HEK293 (cell line): ENCODE measurements at regions not wholly inside any gene's neighbourhood (a gene's known extent, or its start where the extent isn't known, plus 50 kb on each side); places are given as distances from the start of the nearest gene placed in this dataset.

ENCODE experiments used
- CTCF ChIA-PET: fragments of 350-600 bp; formaldehyde crosslinking; extraction: SDS; loops from one replicate; lab custom pipeline; 2021; ENCODE audit warnings: antibody characterized with exemption; lab: Yijun Ruan, JAX
- POLR2A ChIA-PET: fragments of 300-600 bp; formaldehyde crosslinking; extraction: SDS; loops from one replicate; lab custom pipeline; 2020; ENCODE audit warnings: antibody characterized with exemption, inconsistent platforms; lab: Yijun Ruan, JAX
- H3K27ac ChIP-seq: fragments of 200-500 bp; sonication (Bioruptor generic); 2 replicates; pipeline ENCODE4 v1.5.1; 2014; ENCODE audit warnings: low read depth, low read length, control low read depth, inconsistent platforms; ENCODE audit errors: extremely low read depth
- H3K36me3 ChIP-seq, 2 experiments: fragments of 200-500 bp in 1 of 2; sonication (Bioruptor generic) in 1 of 2; 1 replicate in 1 of 2; 2 replicates in 1 of 2; pipeline ENCODE4 v1.5.1; 2014 to 2017; ENCODE audit warnings: inconsistent platforms in 2 of 2, low read length in 2 of 2; ENCODE audit not compliant: control insufficient read depth in 2 of 2, insufficient read depth in 1 of 2
- H3K4me1 ChIP-seq: fragments of 200-500 bp; sonication (Bioruptor generic); 2 replicates; pipeline ENCODE4 v1.5.1; 2014; ENCODE audit warnings: mild to moderate bottlenecking, low read length, inconsistent platforms; ENCODE audit not compliant: control insufficient read depth, insufficient read depth
- H3K4me3 ChIP-seq: 2 replicates; pipeline ENCODE4 v1.5.1; 2011; ENCODE audit warnings: low read depth, mild to moderate bottlenecking, control low read depth, low read length, moderate library complexity
- H3K9me3 ChIP-seq: fragments of 200-500 bp; sonication (Bioruptor generic); 2 replicates; pipeline ENCODE4 v1.5.1; 2014; ENCODE audit warnings: low read depth, low read length, inconsistent platforms; ENCODE audit not compliant: control insufficient read depth, insufficient read depth
- GFI1B ChIP-seq: fragments of 450-650 bp; formaldehyde crosslinking; IDR thresholded peaks from 2 replicates; pipeline ENCODE4 v1.5.1; 2016; ENCODE audit warnings: missing biosample characterization, missing genetic modification characterization
- HOXD13 ChIP-seq: sonication (generic); formaldehyde crosslinking; IDR thresholded peaks from 2 replicates; pipeline ENCODE4 v1.8.0; 2022; ENCODE audit warnings: missing genetic modification reagents, borderline replicate concordance
- IKZF3 ChIP-seq: fragments of 450-650 bp; IDR thresholded peaks from 2 replicates; pipeline ENCODE4 v1.5.0; 2018; ENCODE audit warnings: missing biosample characterization, mild to moderate bottlenecking, missing genetic modification characterization, moderate library complexity
- KLF8 ChIP-seq: fragments of 450-650 bp; formaldehyde crosslinking; IDR thresholded peaks from 2 replicates; pipeline ENCODE4 v1.5.1; 2016; ENCODE audit warnings: missing biosample characterization, missing genetic modification characterization
- TCF7L2 ChIP-seq: IDR thresholded peaks from 2 replicates; pipeline ENCODE4 v1.6.1; 2011; ENCODE audit warnings: low read depth, mild to moderate bottlenecking, inconsistent platforms, low read length, moderate library complexity, borderline replicate concordance
- TSHZ1 ChIP-seq: fragments of 450-650 bp; formaldehyde crosslinking; IDR thresholded peaks from 2 replicates; pipeline ENCODE4 v1.5.1; 2016; ENCODE audit warnings: missing biosample characterization, missing genetic modification characterization, borderline replicate concordance
- ZFP41 ChIP-seq: fragments of 450-650 bp; formaldehyde crosslinking; IDR thresholded peaks from 2 replicates; pipeline ENCODE4 v1.5.1; 2016; ENCODE audit warnings: missing biosample characterization, missing genetic modification characterization, borderline replicate concordance
- ZIC2 ChIP-seq: fragments of 450-650 bp; formaldehyde crosslinking; IDR thresholded peaks from 2 replicates; pipeline ENCODE4 v1.5.1; 2016; ENCODE audit warnings: missing biosample characterization, missing genetic modification characterization
- ZNF18 ChIP-seq: fragments of 450-650 bp; formaldehyde crosslinking; IDR thresholded peaks from 2 replicates; pipeline ENCODE4 v1.5.1; 2016; ENCODE audit warnings: missing biosample characterization, missing genetic modification characterization
- ZNF280D ChIP-seq: fragments of 450-650 bp; formaldehyde crosslinking; IDR thresholded peaks from 2 replicates; pipeline ENCODE4 v1.5.1; 2016; ENCODE audit warnings: missing biosample characterization, missing genetic modification characterization
- ZNF311 ChIP-seq: fragments of 450-650 bp; formaldehyde crosslinking; IDR thresholded peaks from 2 replicates; pipeline ENCODE4 v1.5.1; 2017; ENCODE audit warnings: missing biosample characterization, missing genetic modification characterization, borderline replicate concordance
- ZNF335 ChIP-seq: fragments of 450-650 bp; formaldehyde crosslinking; conservative IDR thresholded peaks from 2 replicates; pipeline ENCODE4 v1.5.1; 2016; ENCODE audit warnings: missing biosample characterization, missing genetic modification characterization
- ZNF354C ChIP-seq: fragments of 450-650 bp; formaldehyde crosslinking; IDR thresholded peaks from 2 replicates; pipeline ENCODE4 v1.5.1; 2016; ENCODE audit warnings: missing biosample characterization, missing genetic modification characterization, low read depth, borderline replicate concordance
- ZNF398 ChIP-seq: fragments of 450-650 bp; formaldehyde crosslinking; IDR thresholded peaks from 2 replicates; pipeline ENCODE4 v1.5.1; 2017; ENCODE audit warnings: missing biosample characterization, missing genetic modification characterization
- ZNF585B ChIP-seq: fragments of 450-650 bp; formaldehyde crosslinking; IDR thresholded peaks from 2 replicates; pipeline ENCODE4 v1.5.1; 2016; ENCODE audit warnings: missing biosample characterization, missing genetic modification characterization
- ZNF596 ChIP-seq: fragments of 450-650 bp; IDR thresholded peaks from 2 replicates; pipeline ENCODE4 v1.5.0; 2018; ENCODE audit warnings: missing biosample characterization, mild to moderate bottlenecking, missing genetic modification characterization, moderate library complexity
- ZNF610 ChIP-seq: fragments of 450-650 bp; formaldehyde crosslinking; IDR thresholded peaks from 2 replicates; pipeline ENCODE4 v1.5.1; 2016; ENCODE audit warnings: missing biosample characterization, missing genetic modification characterization, borderline replicate concordance
- ZNF707 ChIP-seq: fragments of 450-650 bp; formaldehyde crosslinking; IDR thresholded peaks from 2 replicates; pipeline ENCODE4 v1.5.1; 2016; ENCODE audit warnings: missing biosample characterization, missing genetic modification characterization
- ZNF837 ChIP-seq: fragments of 450-650 bp; formaldehyde crosslinking; IDR thresholded peaks from 2 replicates; pipeline ENCODE4 v1.5.1; 2016; ENCODE audit warnings: missing biosample characterization, missing genetic modification characterization
- ZNF843 ChIP-seq: fragments of 450-650 bp; formaldehyde crosslinking; IDR thresholded peaks from 2 replicates; pipeline ENCODE4 v1.5.1; 2016; ENCODE audit warnings: missing biosample characterization, missing genetic modification characterization
- ZSCAN30 ChIP-seq: fragments of 450-650 bp; IDR thresholded peaks from 2 replicates; pipeline ENCODE4 v1.5.1; 2018; ENCODE audit warnings: missing biosample characterization, mild to moderate bottlenecking, missing genetic modification characterization, moderate library complexity
- ZSCAN4 ChIP-seq: fragments of 450-650 bp; formaldehyde crosslinking; IDR thresholded peaks from 2 replicates; pipeline ENCODE4 v1.5.1; 2017; ENCODE audit warnings: missing biosample characterization, missing genetic modification characterization

- TF ChIP-seq TSHZ1 (tag by site-specific recombination) (no peak), ZNF311 (tag by site-specific recombination) (no peak), ZNF610 (no peak), GFI1B (tag by site-specific recombination) (no peak)
These were observed 133.5 kb upstream of the NUDT6 start (continued) for GRCh38 chr4:123055943-123056342.

GRCh38 chr4:123060039-123060770 is 137.8 kb upstream of the NUDT6 start:
- ChIA-PET POLR2A (no interaction called here), CTCF (no interaction called here)
- Histone ChIP-seq H3K4me1 (no peaks in the 10 kb centered on the region), H3K27ac (no peak overlapping the region), H3K9me3 (no peaks in the 10 kb centered on the region), H3K36me3 (no peaks in the 10 kb centered on the region), H3K4me3 (no peak overlapping the region)
- TF ChIP-seq ZNF18 (tag by site-specific recombination): no peak
- TF ChIP-seq ZNF585B (tag by site-specific recombination): 0 out of 2 replicates have a peak, but pooled peaks have one; percentile 19
- TF ChIP-seq, all 188 proteins: peak for 1

GRCh38 chr4:123064390-123064789 is 142.0 kb upstream of the NUDT6 start:
- no peak for TF ChIP-seq ZIC2 (tag by site-specific recombination)
- TF ChIP-seq ZNF596 (tag by site-specific recombination): no peak
- no peak for TF ChIP-seq ZFP41
- TF ChIP-seq ZSCAN30 (tag by site-specific recombination): no peak
- no peak for TF ChIP-seq ZNF707
- TF ChIP-seq ZNF398 (tag by site-specific recombination): no peak
- TF ChIP-seq ZNF837: no peak
- TF ChIP-seq ZNF335 (tag by site-specific recombination): no peak
- TF ChIP-seq ZNF280D (tag by site-specific recombination): no peak
- no peak for TF ChIP-seq ZNF843 (tag by site-specific recombination)
- no peak for TF ChIP-seq ZSCAN4
- no peak for TF ChIP-seq TCF7L2
- no peak for TF ChIP-seq HOXD13 (CRISPR knock-in tag)
- TF ChIP-seq IKZF3: no peak
- no peak for TF ChIP-seq KLF8 (tag by site-specific recombination)
- TF ChIP-seq ZNF354C: no peak
- Histone ChIP-seq H3K4me3 (no peak overlapping the region), H3K4me1 (no peaks in the 10 kb centered on the region), H3K27ac (no peak overlapping the region), H3K9me3 (no peaks in the 10 kb centered on the region), H3K36me3 (no peaks in the 10 kb centered on the region)
- POLR2A ChIA-PET: no interaction called here
- CTCF ChIA-PET: interaction anchor here (1.5 kb wide), 1 partner anchor 32 kb away, joined by 4 read pairs; no protein-coding TSS in a partner anchor
